Gastroesophageal sphincter (tissue), 3 donors: ENCODE measurements at regions not wholly inside any gene's neighbourhood (a gene's known extent, or its start where the extent isn't known, plus 50 kb on each side); places are given as distances from the start of the nearest gene placed in this dataset.

ENCODE experiments used
- CTCF ChIP-seq, 4 experiments: fragments of 200-600 bp in 2 of 4; fragments of 450-650 bp in 2 of 4; sonication (generic) in 1 of 4; IDR thresholded peaks; one replicate each; pipeline ENCODE4 v1.5.1; 2017 to 2019; ENCODE audit warnings: antibody characterized with exemption in 4 of 4, mild to moderate bottlenecking in 2 of 4, moderate library complexity in 2 of 4
- POLR2A ChIP-seq, 2 donors: fragments of 450-650 bp; IDR thresholded peaks; one replicate each; pipeline ENCODE4 v1.6.1; 2017; ENCODE audit warnings: antibody characterized with exemption in 2 of 2, mild to moderate bottlenecking in 2 of 2, moderate library complexity in 1 of 2

DNA sequence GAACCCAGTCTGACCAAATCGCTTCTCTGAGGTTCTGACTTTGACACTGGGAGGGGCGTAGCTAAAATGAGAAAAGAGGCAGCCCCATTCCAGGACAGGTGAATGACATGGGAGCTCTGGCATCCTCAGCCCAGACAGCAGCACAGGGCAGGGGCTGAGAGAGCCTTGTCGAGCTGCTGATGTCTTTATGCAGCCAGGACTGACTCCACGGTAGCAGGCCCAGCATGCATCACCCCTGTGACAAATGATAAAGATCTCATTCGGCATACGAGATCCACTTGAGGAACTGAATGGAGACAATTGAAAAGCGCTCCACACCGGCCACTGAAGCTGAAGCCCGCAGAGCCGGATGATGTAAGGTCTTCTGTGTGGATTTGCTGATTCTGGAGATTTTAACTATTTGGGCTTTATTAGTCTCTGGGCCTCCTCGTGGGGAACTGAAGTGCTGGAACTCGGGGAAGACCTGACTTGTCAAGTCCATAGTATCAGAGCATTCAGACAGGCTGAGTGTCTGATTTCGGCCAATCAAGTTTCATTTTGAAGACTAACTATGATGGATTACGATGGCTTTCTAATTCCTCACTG, 56.9 kb upstream of the MAP1LC3B2 start:
- TF ChIP-seq CTCF (IDR thresholded peaks at IDR 0.05), result no peak
- TF ChIP-seq POLR2A (IDR thresholded peaks at IDR 0.05), result no peak
